A673 (cell line): ENCODE measurements at regions not wholly inside any gene's neighbourhood (a gene's known extent, or its start where the extent isn't known, plus 50 kb on each side); places are given as distances from the start of the nearest gene placed in this dataset.

Source experiments
- EZH2 ChIP-seq: fragments of 200-600 bp; sonication (generic); IDR thresholded peaks from 2 replicates; pipeline ENCODE4 v1.6.1; 2017; ENCODE audit warnings: borderline replicate concordance, low read depth, mild to moderate bottlenecking, mixed read lengths, antibody characterized with exemption, low read length; ENCODE audit not compliant: poor library complexity, severe bottlenecking
- TF ChIP-seq, protein P1 (sequence below): fragments of 300-800, 200-600 bp; sonication (generic); conservative IDR thresholded peaks from 2 replicates; pipeline ENCODE4 v1.5.1; 2017; ENCODE audit warnings: low read depth, mild to moderate bottlenecking, antibody characterized with exemption, low read length, moderate library complexity, mixed read lengths

GRCh38 chr2:30024281-30024680, 102.9 kb upstream of the ALK start:
- TF ChIP-seq, protein P1, sequence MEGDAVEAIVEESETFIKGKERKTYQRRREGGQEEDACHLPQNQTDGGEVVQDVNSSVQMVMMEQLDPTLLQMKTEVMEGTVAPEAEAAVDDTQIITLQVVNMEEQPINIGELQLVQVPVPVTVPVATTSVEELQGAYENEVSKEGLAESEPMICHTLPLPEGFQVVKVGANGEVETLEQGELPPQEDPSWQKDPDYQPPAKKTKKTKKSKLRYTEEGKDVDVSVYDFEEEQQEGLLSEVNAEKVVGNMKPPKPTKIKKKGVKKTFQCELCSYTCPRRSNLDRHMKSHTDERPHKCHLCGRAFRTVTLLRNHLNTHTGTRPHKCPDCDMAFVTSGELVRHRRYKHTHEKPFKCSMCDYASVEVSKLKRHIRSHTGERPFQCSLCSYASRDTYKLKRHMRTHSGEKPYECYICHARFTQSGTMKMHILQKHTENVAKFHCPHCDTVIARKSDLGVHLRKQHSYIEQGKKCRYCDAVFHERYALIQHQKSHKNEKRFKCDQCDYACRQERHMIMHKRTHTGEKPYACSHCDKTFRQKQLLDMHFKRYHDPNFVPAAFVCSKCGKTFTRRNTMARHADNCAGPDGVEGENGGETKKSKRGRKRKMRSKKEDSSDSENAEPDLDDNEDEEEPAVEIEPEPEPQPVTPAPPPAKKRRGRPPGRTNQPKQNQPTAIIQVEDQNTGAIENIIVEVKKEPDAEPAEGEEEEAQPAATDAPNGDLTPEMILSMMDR, result no peak
- no peak for TF ChIP-seq EZH2
